ENCODE measurements at regions not wholly inside any gene's neighbourhood (a gene's known extent, or its start where the extent isn't known, plus 50 kb on each side); places are given as distances from the start of the nearest gene placed in this dataset.

DNA sequence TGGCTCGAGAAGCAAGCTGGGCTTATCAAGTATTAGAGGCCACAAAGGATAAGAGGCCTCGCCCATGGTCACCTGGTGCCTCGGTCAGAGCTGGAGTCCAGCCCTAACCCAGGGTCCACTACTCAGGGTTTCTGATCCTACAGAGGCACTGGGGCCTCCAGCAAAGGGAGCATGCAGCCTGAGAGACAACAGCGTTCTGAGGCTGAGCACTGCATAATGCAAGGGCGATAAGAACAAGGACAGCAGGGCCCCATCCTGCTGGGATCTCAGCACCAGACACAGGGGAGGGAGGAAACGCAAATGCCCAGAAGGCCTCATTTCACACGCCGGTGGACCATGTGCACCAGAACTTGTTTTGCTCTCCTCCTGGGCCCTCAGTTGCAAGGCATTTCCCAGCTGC lies 63.0 kb downstream of the C5orf15 start:
- no peak for DNase-seq (ENCODE audit: low read depth in 3 of 3)

DNA sequence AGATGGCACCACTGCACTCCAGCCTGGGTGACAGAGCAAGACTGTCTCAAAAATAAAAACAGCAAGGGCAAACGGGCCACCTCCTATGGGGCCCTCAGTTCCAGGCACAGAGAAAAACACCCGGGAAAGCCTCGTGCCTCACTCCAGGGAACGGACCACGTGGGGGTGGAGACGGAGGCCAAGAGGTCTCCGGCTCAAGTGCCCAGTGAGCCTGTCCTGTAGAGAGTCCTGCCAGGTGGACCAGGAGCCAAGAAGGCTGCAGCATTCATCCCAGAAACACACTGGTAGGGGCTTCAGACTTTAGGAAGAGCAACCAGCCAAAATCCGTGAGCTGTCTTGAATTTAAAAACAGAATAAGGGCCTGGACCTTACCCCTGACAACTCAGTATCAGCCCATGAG lies 63.8 kb downstream of the C5orf15 start:
- DNase-seq (ENCODE audit: low read depth in 3 of 3), result no peak

DNA sequence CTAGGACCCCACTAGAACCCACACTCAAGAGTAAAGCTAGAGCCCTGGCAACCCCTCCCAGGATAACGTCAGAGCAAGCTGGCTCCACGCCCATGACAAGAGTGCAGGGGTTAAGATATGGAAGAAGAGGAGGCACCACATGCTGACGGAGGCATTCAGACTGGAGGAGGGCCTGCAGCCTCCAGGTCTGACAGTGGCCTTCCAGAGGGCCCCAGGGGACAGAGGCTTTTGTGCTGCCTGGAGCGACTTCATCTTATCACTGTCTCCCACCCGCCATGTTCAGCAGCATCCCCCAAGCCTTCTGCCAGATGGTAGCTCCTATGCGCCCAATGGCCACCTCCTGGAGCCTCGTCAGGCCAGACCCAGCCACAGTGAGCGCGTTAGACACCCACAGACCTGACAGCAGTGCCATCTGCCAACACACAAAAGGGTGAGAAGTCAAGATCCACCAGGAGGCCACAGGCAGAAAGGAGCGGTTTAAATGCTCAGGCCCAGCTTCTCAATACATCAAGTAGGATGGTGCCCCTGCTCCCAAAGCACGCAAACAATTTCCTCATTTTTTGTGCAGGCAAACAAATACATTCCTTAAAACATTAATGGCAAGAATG lies 65.8 kb downstream of the C5orf15 start:
- DNase-seq (ENCODE audit: low read depth in 3 of 3), result no peak

DNA sequence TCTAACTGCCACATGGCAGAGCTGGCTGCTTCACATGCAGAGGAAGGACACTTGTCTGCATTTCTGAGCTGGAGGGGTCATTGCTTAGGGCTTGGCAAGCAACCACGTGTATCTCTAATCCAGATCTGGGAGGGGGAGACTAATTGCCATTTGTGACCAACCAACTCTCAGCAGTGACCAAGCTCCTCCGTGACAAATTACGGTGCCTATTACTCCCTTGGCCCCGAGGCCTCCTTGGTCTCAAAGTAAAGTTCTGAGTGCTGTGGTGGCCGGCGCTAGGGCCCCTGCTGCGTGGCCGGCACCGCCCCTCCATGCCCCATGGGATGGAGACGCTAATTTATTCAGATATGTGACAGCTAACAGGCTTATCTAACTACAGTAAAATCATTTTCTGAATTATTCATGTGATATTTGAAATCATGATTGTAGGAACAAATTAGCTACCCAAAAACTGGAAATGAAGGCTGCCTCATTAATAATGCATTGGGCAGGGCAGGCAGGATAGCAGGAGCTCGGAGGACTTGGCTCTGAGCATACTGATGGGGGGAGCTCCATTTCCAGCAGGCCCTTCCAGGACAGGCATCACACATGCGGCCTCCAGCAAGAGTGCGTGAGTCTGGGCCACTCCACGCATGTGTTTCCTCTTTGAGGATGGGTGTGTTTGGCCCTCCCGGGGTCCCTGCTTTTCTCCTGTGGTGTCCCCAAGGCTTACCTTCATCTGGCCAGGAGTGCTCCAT lies 67.7 kb downstream of the C5orf15 start:
- DNase-seq (ENCODE audit: low read depth in 3 of 3), result no peak

DNA sequence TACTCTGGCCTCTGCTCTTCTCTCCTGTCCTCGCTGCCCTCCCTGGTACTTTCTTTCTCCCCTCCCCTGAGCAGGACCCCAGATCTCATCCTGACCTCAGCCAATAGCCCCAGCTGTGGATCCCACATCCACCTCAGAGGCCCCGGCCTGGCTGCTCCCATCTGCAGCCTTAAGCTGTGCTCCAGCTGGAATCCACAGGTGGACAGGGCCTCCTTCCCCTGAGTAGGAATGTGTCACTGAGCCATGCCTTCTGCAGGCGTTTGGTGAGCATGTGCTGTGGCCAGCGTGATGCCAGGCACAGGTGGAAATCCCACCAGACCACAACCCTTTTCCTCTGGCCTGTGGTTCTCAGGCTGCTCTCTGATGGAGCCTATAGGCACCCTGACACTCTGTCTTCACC lies 68.9 kb downstream of the C5orf15 start:
- DNase-seq (ENCODE audit: low read depth in 3 of 3), result no peak

DNA sequence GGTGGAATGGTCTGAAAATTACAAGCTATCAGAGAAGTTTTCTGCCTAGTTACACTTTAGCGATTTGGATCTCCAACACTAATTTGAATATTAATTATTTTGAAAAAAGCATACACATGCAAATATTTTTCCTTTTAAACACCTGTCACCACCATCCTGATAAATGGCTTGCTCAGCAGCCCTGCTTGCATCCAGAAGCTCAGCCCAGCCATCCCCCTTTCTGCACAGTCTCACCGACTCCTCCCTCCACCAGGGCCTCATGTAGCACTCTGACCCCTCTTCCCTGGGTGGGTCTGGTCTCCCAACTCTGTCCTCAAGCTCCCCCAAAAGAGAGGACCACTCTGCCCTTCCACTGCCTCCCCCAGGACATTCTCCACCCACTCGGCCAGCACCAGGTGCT lies 70.0 kb downstream of the C5orf15 start:
- no peak for DNase-seq (ENCODE audit: low read depth in 3 of 3)

DNA sequence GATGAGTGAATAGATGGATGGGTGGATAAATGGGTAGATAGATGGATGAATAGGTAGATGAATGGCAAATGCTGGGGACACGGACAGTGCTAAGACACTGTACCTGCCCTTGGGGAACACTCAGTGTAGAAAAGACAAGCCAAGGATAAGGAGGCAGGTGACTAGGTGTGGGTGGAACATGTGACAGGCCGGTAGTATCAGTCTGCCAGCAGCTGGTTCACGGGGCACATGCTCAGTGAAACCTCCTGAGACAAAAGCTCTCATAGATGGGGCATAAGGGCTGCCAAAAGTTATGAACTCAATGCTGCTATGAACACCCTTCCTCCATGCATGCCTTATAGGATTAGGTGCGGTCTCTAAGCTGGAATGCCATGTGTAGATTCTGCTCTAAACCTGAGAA lies 71.0 kb downstream of the C5orf15 start:
- no peak for DNase-seq (ENCODE audit: low read depth in 3 of 3)

DNA sequence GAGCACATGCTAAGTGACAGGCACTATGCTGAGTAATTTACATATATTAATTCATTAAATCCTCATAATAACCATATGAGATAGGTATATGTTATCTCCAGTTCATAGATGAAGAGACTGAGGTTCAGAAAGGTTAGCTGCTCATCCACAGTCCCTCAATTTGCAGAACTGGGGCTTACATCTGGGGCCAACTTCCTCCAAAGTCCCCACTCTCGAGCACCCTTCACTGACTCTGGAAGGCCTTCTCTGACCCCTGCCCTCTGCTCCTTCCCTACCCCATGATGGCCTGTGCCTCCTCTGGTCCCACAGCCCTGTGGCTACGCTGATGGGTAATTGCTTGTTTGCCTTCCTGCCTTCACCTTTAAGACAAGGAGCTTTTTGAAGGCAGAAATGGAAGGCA lies 71.6 kb downstream of the C5orf15 start:
- no peak for DNase-seq (ENCODE audit: low read depth in 3 of 3)

DNA sequence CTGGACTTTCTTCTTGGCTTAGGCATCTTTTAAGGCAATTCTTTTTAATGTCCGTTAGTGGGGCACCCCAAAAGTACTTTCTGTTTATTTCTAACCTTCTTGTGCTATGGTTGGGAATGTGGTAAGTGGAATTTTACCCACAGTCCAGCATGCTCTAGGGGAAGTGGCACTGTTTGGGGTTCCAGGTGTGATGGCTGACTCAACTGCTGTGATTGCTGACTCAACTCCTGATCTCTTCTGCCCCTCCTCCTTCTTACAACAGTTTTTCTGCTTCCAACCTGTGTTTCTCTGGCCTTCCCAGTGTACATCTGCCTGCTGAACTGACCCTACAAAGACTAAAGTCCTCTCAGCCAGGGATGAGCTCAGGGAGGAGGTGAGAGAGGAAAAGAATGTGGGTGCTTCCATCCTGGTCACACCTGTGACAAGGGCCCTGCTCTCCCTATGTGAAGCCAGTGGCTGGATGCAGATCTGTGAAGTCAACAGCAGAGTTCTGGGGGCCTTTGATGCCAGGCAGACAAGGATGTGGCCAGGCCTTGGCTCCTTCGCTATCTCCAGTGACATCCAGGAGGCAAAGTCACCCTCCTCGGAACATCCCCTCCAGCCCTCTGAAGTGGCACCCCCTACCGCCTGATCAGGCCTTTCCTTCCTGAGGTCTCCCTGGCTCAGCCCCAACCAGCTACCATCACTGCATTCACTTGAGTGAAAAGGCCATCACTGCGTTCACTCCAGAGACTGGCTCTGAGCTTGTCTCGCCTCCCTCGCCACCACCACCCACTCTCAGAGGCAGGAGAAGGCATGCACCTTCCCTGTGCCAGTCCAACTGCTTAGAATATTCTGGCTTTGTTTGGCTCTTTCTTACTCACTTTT lies 72.2 kb downstream of the C5orf15 start:
- DNase-seq (ENCODE audit: low read depth in 3 of 3), result no peak

DNA sequence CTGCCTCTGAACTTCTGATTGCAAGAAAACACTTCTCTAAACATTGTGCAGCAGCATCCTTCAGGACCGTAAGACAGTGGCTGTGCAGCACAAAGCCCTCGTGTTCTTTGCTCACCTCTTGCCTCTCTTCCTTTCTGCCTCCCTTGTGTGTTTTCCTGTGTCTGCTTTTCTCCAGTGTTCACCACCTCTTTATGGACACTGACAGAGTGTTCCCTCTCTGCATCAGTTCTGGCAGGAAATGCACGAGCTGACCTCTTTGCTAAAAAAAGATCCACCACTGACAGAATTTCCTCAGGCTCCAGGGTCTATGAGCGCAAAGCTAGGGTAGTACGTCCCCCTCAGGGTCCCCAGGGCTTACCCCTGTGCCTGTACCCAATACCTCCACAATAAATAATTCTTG lies 74.3 kb downstream of the C5orf15 start:
- no peak for DNase-seq (ENCODE audit: low read depth in 3 of 3)

DNA sequence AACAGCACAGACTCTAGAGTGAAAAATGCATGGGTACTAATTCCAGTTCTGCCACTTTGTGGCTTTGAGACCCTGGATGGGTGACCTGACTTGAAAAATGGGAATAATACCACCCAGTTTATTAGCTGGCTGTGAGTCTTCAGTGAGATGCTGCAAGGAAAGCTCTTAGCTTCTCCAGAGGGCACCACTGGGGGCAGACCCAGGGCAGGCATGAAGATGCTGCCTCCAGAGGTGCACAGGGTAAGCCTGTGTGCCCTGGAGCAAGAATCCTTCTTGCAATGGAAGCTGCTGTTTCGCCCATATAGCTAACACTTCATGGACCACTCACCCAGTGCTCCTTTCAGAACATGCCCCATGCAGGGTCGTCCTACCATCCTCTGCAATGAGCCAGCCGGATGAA lies 75.7 kb downstream of the C5orf15 start:
- DNase-seq (ENCODE audit: low read depth in 3 of 3), result no peak

DNA sequence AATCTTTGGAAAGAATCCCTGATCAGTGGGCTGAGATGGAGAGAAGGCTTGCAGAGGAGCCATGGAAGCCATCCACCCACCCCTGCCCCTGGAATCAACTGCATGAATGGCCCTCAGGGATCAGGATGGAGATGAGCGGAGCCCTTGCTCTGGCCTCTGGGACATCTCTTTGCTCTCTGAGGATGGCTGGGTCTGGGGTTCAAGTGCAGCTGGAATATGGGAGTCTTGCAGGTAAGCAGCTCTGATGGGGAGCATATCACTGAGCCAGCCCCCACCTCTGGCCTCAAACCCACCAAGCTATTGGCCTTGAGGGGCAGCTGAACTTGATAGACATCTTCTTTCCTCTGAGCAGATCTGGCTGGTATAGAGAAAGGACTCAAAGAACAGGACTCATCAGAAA lies 76.1 kb downstream of the C5orf15 start:
- no peak for DNase-seq (ENCODE audit: low read depth in 3 of 3)

DNA sequence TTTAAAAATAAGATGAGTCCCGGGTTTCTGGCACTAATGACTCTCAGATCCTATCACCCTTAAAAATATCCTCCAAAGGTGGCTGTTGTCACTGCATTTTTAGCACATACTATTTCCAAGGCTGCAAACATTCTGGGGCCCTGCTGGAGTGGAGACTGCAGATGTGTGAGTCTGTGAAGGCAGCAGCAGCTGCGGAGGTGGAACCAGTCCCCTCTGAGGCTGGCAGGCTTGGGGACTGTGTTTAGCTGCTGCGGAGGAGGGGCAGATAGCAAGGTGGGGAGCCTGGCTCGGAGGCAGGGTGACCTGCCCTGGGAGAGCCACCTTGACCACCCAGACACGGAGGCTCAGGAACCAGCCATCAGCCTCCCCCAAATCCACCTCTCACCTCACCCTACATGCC lies 77.0 kb downstream of the C5orf15 start:
- no peak for DNase-seq (ENCODE audit: low read depth in 3 of 3)

DNA sequence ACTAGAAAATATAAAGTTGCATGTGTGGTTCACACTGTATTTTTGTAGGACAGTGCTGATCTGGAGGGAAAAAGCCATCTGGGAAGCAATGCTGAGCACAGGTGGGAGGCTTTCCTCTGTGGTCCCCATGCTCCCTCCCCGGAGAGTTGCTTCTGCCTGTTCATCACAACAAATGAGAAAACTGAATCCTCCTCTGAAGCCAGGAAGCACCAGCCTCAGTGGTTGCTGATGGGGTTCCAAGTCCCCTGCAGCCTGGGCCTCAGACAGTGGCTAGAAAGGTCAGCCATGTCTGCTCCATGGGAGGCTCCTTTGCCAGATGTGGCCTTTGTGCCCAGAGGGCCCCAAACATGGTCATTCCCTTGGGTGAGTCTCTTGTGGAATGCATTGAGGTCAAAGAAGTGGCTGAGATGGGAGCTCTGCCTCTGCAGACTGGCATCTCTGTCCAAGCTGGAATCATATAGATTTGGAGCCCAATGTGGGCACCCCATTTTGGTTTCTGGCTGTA lies 77.6 kb downstream of the C5orf15 start:
- no peak for DNase-seq (ENCODE audit: low read depth in 3 of 3)

DNA sequence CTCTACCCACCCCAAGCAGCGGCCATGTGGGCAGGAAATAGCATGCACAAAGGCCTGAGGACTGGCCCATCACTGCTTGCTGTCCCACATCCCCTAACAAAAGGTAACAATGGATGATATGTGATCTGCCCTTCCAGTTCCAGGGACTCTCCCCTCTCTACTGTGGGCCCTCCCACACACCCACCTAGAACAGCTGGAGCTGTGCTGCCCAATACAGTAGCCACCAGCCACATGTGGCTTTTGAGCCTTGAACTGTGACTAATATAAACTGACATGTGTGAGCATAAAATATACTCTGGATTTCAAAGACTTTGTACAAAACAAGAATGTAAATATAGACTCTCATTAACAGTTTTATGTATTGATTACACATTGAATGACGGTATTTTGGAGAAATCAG lies 78.1 kb downstream of the C5orf15 start:
- DNase-seq (ENCODE audit: low read depth in 3 of 3), result no peak

DNA sequence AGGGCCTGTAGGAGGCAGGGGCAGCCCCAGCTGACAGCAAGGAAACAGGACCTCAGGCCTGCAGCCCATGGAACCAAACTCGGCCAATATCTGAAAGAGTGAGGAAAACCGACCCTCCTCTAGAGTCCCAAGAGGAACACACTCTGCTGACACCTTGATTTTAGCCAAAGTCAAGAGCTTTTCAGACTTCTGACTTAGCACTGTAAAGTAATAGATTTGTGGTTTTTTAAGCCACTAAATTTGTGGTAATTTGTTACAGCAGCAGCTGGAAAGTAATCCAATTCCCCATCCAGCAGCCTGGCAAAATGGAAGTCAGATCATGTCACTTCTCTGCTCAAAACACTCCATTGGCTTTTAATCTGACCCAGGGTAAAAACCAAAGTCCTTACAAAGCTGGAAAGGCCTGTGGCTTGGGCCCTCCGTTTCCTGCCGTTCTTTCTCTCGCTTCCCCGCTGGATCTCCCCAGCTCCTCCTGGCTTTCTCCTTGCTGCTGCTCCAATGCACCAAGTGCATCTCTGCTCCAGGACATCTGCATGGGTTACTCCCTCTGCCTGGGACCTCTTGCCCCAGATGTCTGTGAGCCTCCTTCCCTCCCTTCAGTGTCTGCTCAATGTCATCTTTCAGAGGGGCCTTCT lies 79.0 kb downstream of the C5orf15 start:
- no peak for DNase-seq (ENCODE audit: low read depth in 3 of 3)

DNA sequence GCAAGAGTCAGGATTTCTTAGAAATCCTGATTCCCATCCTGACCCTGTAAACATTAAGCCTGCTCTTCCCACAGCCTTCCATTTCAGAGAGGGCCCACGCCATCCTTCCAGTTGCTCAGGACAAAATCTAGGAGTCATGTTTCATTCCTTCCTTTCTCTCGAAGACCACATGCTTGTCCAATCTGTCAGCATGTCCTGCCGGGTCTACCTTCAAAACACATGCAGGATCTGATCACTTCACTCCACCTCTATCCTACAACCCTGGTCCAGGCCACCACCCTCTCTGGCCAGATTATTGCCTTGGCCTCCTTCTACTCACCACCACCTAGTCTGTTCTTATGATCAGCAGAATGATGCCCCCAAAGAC lies 79.8 kb downstream of the C5orf15 start:
- no peak for DNase-seq (ENCODE audit: low read depth in 3 of 3)

DNA sequence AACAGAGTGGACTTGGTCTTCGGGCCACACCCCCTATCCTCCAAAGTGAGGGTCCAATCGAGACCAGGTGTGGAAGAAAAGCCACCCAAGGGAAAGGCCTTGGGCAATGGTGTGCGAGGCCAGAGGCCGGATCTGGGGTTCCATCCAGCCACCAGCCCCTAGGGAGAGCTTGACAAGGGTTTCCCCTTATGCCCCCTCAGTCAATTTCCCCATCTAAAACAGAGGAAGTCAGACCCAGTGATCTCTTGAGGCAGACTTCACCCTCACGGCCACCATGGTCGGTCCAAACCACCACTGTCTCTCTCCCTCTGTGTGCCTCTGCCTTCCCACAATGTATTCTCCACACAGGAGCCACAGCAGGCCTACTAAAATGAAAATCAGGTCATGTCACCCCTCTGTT lies 82.9 kb downstream of the C5orf15 start:
- DNase-seq (ENCODE audit: low read depth in 3 of 3), result no peak

DNA sequence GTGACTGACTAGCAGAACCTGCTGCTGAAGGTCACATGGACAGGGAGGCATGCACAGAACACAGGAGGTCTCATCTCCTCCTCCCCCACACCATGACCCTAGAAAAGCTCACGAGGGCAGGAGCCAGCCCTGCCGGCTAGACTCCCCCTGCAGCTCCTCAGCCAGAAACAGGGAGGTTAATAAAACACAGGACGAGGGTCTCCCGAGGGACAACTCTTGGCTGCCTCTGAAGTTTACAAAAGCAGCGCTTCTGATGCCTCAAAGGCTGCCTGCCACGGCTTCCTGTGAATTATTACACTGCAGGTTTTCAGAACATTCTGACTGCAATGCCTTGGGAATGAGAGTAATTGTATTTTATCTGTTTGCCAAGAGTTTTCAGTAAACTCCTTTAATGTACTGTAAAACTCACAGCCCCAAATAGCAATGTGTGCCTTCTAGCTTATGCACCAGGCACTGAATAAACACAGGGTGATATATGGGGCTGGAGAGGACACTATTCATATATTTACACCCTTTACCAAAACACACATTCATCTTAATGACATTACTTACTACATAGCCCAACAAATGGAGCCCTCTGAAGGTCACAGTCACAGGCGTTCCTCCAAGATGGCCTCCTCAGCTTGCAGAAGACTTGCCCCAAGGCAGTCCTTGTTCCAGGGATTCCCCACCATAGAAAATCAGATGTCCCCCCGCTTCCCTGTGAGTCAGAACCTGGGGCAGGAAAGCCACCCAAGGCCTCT lies 83.7 kb downstream of the C5orf15 start:
- DNase-seq (ENCODE audit: low read depth in 3 of 3), result no peak

DNA sequence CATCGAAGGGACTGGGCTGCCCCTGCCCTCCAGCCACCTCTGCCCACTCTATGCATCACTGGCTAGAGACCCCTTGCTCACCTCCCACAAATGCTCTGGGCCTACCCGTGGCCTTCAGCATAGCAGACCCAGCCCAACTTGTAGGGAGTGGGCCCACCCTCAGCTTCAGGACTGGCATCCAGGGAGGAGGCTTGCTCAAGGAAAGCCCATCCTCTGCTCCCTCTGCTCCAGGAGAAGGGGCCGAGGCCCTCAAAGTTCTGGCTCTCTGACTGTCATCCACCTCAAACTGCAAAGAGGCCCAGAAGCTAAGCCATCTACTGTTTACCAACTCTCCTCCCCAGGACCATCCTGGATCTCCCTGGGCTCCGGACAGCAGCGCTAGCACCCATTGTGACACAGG lies 84.5 kb downstream of the C5orf15 start:
- no peak for DNase-seq (ENCODE audit: low read depth in 3 of 3)

DNA sequence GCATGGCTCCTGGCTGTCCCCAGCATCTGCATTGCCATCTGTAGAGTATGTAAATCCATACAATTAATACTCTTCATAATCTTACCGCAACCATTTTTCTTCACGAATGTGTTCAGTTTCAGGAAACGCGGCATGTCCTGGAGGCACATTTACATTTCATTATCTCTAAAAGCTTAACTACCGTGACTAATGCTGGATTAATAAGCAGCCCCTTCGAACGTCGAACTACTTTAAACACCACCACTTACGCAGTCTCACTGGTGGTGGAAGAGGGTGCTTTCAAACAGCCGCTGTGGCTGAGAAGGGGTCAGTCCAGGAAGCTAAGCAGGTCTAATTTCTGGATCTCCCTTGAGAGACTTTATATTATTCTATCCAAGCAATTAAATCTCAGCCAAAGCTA lies 85.6 kb downstream of the C5orf15 start:
- DNase-seq (ENCODE audit: low read depth in 3 of 3), result no peak

DNA sequence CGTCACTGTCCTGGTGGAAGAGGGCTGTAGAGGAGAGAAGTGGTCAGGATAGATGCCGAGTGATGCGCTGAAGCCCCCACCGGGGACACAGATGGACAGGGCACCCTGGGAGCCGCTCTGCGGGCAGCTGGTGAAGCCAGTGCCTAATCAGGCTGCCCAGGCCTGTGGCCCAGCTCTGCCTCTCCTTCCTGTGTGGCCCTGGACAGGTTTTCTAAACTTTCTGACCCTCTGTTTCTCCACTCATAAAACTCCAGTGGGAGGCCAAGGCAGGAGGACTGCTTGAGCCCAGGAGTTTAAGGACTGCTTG lies 86.1 kb downstream of the C5orf15 start:
- DNase-seq (ENCODE audit: low read depth in 3 of 3), result no peak
